ENCODE measurements at regions not wholly inside any gene's neighbourhood (a gene's known extent, or its start where the extent isn't known, plus 50 kb on each side); places are given as distances from the start of the nearest gene placed in this dataset.

GRCh38 chr3:105093371-105094252, 273.1 kb upstream of the ALCAM start:
- peak overlapping the region; percentile 65; the same call in 1 of the 2 replicates for H2AFZ ChIP-seq (ENCODE audit: low read length)
- H2BK120ac ChIP-seq (replicated peaks; ENCODE audit: low read depth, low read length) = peak overlapping the region; percentile 18
- FAIRE-seq (no peak), DNase-seq (ENCODE audit: low read depth in 1 of 2, low spot score in 2 of 2) (no peak)
- no peak overlapping the region; a peak in 1 of 4 replicates for H3K4me2 ChIP-seq (ENCODE audit: insufficient read depth in 1 of 2, low read depth in 2 of 2, low read length in 2 of 2)
- H2BK15ac ChIP-seq (ENCODE audit: low read length) = no peak overlapping the region
- H4K20me1 ChIP-seq (replicated peaks in 1 of 2; ENCODE audit: control insufficient read depth in 1 of 2, insufficient read depth in 2 of 2, low read length in 2 of 2) = no peaks in the 10 kb centered on the region
- no peak overlapping the region for H4K5ac ChIP-seq (ENCODE audit: insufficient read length, low read depth, low read length)
- no peak overlapping the region for H3K56ac ChIP-seq (replicated peaks; ENCODE audit: insufficient read length, low read depth, low read length)
- TF ChIP-seq CTBP2 (IDR thresholded peaks at IDR 0.05; ENCODE audit: borderline replicate concordance, insufficient read depth, insufficient read length, low read length) (no peak), HDAC2 (IDR thresholded peaks at IDR 0.05; ENCODE audit: borderline replicate concordance in 1 of 2, low read depth in 2 of 2, low read length in 2 of 2) (no peak), MAFK (IDR thresholded peaks at IDR 0.05; ENCODE audit: low read depth, low read length) (no peak), YY1 (IDR thresholded peaks at IDR 0.05; ENCODE audit: low read depth, low read length) (no peak), SIX5 (IDR thresholded peaks at IDR 0.05; ENCODE audit: low read depth, low read length) (no peak)
- H3K4ac ChIP-seq (replicated peaks; ENCODE audit: insufficient read length, low read depth, low read length) = no peak overlapping the region
- no peak overlapping the region for H4K91ac ChIP-seq (replicated peaks; ENCODE audit: insufficient read length, low read length)
- H2BK5ac ChIP-seq (ENCODE audit: low read depth, low read length) = no peak overlapping the region
- no peak overlapping the region for H2BK20ac ChIP-seq (ENCODE audit: low read length)
- H3K9me3 ChIP-seq (ENCODE audit: insufficient read depth in 2 of 2, low read depth in 1 of 2, low read length in 1 of 2) = peaks cover 0 to 4% of the 10 kb centered on the region in 2 experiments; a peak in 1 of 4 replicates
- no peaks in the 10 kb centered on the region for H3K79me1 ChIP-seq (ENCODE audit: low read depth, low read length)
- no peak overlapping the region for H4K8ac ChIP-seq (ENCODE audit: extremely low read depth, insufficient read depth, low read length)
- H2BK12ac ChIP-seq (ENCODE audit: low read depth, low read length) = no peak overlapping the region
- no peaks in the 10 kb centered on the region for H3K23me2 ChIP-seq (ENCODE audit: low read depth, low read length)
- H3K23ac ChIP-seq (ENCODE audit: insufficient read length) = no peak overlapping the region
- no peaks in the 10 kb centered on the region for H3K27me3 ChIP-seq (replicated peaks in 1 of 4; ENCODE audit: control insufficient read depth in 3 of 4, extremely low read depth in 1 of 4, insufficient read depth in 3 of 4, low read length in 3 of 4)
- no peaks in the 10 kb centered on the region for H3K36me3 ChIP-seq (ENCODE audit: control insufficient read depth in 2 of 4, insufficient read depth in 4 of 4, low read length in 3 of 4)
- ChIA-PET POLR2A (ENCODE audit: partially characterized antibody) (no interaction called here), CTCF (ENCODE audit: partially characterized antibody) (no interaction called here)
- H3K18ac ChIP-seq (ENCODE audit: extremely low read depth, low read length) = no peak overlapping the region
- WGBS, 2 experiments (ENCODE audit: extremely low coverage in 1 of 2, insufficient coverage in 1 of 2, insufficient read length in 1 of 2, insufficient replicate concordance in 2 of 2, low coverage in 1 of 2, low lambda C conversion rate in 2 of 2, missing lambda C conversion rate in 1 of 2) = 83% methylated on average over 7 of the region's 7 CpGs; no CpG with 5 or more reads in 1 of the 2 experiments
- no peak overlapping the region for H3K14ac ChIP-seq (ENCODE audit: insufficient read length)
- no peak overlapping the region for H2AK5ac ChIP-seq (ENCODE audit: low read depth, low read length)
- no peak overlapping the region for H3K4me3 ChIP-seq (ENCODE audit: extremely low read depth in 1 of 4, insufficient read depth in 2 of 4, low read depth in 3 of 4, low read length in 4 of 4)
- peaks cover 0 to 3% (median 0%) of the 10 kb centered on the region in 4 experiments; a peak in 1 of 7 replicates for H3K4me1 ChIP-seq (replicated peaks in 1 of 4; ENCODE audit: control insufficient read depth in 3 of 4, insufficient read depth in 4 of 4, low read length in 3 of 4)
- H3K79me2 ChIP-seq (ENCODE audit: control insufficient read depth in 1 of 2, insufficient read depth in 2 of 2, low read length in 2 of 2) = no peaks in the 10 kb centered on the region
- no peak overlapping the region for H3K27ac ChIP-seq (ENCODE audit: low read depth, low read length)
- H3K9ac ChIP-seq (replicated peaks in 1 of 4; ENCODE audit: extremely low read depth in 1 of 4, low read depth in 3 of 4, low read length in 3 of 4) = no peak overlapping the region
